Gastrocnemius medialis (tissue), 4 donors: ENCODE measurements at regions not wholly inside any gene's neighbourhood (a gene's known extent, or its start where the extent isn't known, plus 50 kb on each side); places are given as distances from the start of the nearest gene placed in this dataset.

Experiments
- POLR2A ChIP-seq, 2 donors: fragments of 450-650 bp; IDR thresholded peaks; one replicate each; pipeline ENCODE4 v1.6.1; 2017; ENCODE audit warnings: antibody characterized with exemption in 2 of 2, mild to moderate bottlenecking in 2 of 2, moderate library complexity in 2 of 2
- TF ChIP-seq, protein P1 (sequence below), 5 experiments: fragments of 450-650 bp in 3 of 5; fragments of 200-600 bp in 2 of 5; sonication (generic) in 2 of 5; IDR thresholded peaks in 4 of 5; conservative IDR thresholded peaks in 1 of 5; 1 replicate in 4 of 5; 2 replicates in 1 of 5; pipeline ENCODE4 v1.5.1; 2016 to 2019; ENCODE audit warnings: antibody characterized with exemption in 5 of 5, mild to moderate bottlenecking in 3 of 5, moderate library complexity in 3 of 5

DNA sequence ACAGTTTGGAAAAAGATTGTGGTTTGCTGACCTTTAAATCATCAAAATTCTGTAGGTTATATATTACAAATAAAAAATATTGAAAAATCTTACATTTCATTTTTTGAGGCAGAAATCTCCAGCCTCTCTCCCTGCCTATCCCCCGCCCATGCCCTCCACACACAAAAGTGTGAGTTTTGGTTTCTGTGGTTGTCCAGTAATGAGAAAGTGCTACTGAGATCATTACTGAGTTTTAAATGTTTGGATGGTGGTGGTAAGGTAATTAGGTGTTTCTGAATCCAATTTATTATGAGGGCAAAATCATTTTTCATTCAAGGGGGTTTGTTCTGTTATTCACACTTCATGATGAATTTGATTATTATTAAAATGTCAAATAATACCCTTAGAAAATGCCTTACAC, 448.0 kb upstream of the SLC10A2 start:
- TF ChIP-seq, protein P1, sequence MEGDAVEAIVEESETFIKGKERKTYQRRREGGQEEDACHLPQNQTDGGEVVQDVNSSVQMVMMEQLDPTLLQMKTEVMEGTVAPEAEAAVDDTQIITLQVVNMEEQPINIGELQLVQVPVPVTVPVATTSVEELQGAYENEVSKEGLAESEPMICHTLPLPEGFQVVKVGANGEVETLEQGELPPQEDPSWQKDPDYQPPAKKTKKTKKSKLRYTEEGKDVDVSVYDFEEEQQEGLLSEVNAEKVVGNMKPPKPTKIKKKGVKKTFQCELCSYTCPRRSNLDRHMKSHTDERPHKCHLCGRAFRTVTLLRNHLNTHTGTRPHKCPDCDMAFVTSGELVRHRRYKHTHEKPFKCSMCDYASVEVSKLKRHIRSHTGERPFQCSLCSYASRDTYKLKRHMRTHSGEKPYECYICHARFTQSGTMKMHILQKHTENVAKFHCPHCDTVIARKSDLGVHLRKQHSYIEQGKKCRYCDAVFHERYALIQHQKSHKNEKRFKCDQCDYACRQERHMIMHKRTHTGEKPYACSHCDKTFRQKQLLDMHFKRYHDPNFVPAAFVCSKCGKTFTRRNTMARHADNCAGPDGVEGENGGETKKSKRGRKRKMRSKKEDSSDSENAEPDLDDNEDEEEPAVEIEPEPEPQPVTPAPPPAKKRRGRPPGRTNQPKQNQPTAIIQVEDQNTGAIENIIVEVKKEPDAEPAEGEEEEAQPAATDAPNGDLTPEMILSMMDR (IDR thresholded peaks at IDR 0.05 in 4 of 5, conservative IDR thresholded peaks at IDR 0.05 in 1 of 5), result no peak
- no peak for TF ChIP-seq POLR2A (IDR thresholded peaks at IDR 0.05)
